GM13976 (cell line): ENCODE measurements at regions not wholly inside any gene's neighbourhood (a gene's known extent, or its start where the extent isn't known, plus 50 kb on each side); places are given as distances from the start of the nearest gene placed in this dataset.
"Not testable (repeated sequence)": the region's sequence is repeated elsewhere in the genome, so short reads cannot be mapped to it uniquely, and the experiment has no call there.

Experiments used
- DNase-seq: peaks from one replicate; pipeline ENCODE4 v3.0.0; 2012; ENCODE audit warnings: low spot score
- in situ Hi-C: fragments of 300-500 bp; cut with MboI; formaldehyde crosslinking; loops from one replicate; pipeline ENCODE4 v1.12.0; 2022; ENCODE audit warnings: low sequenced_read_pairs, mixed read lengths, inconsistent platforms; ENCODE audit not compliant: unreplicated experiment
- TF ChIP-seq, protein P1 (sequence below): IDR thresholded peaks from 2 replicates; pipeline ENCODE4 v1.5.1; 2012; ENCODE audit warnings: borderline replicate concordance, mild to moderate bottlenecking; ENCODE audit not compliant: insufficient read depth; ENCODE audit errors: extremely low read depth, missing control alignments, control extremely low read depth

DNA sequence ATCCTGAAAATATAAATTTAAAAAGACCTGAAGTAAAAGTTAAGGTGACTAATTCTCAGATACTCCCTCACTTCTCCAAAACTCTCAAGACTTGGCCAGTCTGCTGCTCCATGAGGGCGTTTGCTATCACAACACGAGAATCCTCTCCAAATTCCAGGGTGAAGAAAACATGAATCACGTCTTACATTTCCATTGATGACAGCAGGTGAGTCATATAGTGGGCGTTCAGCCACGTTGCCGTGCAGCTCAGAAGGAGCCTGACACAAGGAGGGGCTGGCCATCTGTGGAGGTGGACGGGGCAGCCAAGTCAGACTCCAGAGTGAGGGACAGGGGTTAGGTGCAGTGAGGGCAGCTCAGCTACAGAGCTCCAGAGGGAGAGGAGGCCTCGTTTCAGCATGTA lies 555.1 kb upstream of the ADAMTS16 start:
- in situ Hi-C loops, result no loop called here
- TF ChIP-seq, protein P1, sequence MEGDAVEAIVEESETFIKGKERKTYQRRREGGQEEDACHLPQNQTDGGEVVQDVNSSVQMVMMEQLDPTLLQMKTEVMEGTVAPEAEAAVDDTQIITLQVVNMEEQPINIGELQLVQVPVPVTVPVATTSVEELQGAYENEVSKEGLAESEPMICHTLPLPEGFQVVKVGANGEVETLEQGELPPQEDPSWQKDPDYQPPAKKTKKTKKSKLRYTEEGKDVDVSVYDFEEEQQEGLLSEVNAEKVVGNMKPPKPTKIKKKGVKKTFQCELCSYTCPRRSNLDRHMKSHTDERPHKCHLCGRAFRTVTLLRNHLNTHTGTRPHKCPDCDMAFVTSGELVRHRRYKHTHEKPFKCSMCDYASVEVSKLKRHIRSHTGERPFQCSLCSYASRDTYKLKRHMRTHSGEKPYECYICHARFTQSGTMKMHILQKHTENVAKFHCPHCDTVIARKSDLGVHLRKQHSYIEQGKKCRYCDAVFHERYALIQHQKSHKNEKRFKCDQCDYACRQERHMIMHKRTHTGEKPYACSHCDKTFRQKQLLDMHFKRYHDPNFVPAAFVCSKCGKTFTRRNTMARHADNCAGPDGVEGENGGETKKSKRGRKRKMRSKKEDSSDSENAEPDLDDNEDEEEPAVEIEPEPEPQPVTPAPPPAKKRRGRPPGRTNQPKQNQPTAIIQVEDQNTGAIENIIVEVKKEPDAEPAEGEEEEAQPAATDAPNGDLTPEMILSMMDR, result no peak
- DNase-seq, result no peak

DNA sequence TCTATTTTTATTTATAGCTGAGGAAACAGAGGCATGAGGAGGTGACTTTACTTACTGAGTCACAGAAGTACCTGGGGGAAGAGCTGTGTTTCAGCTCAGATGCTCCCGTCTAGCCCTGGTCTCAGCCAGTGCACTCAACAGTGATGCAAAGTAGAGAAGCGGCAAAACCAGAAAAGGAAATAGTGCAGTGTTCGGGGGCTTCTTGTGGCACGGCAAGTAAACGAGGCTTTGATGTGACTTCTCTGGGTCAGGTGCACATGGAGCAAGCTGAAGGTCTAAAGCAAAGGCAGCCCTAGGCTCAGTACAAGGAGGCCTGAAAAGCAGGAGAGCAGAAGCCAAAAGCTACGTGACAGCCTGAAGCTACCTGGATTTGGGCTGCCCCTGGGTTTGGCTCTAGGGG lies 526.7 kb upstream of the ADAMTS16 start:
- in situ Hi-C loops, result no loop called here
- TF ChIP-seq, protein P1, result no peak
- no peak for DNase-seq

- no peak for DNase-seq
- in situ Hi-C loops, result no loop called here
Observed at GRCh38 chr5:4614088-4614487, 526.0 kb upstream of the ADAMTS16 start.

GRCh38 chr5:4615369-4615768 lies 524.8 kb upstream of the ADAMTS16 start:
- in situ Hi-C loops, DNase-seq: not testable (repeated sequence)

More at GRCh38 chr5:4614088-4614487, 526.0 kb upstream of the ADAMTS16 start:
- TF ChIP-seq, protein P1, result no peak

DNA sequence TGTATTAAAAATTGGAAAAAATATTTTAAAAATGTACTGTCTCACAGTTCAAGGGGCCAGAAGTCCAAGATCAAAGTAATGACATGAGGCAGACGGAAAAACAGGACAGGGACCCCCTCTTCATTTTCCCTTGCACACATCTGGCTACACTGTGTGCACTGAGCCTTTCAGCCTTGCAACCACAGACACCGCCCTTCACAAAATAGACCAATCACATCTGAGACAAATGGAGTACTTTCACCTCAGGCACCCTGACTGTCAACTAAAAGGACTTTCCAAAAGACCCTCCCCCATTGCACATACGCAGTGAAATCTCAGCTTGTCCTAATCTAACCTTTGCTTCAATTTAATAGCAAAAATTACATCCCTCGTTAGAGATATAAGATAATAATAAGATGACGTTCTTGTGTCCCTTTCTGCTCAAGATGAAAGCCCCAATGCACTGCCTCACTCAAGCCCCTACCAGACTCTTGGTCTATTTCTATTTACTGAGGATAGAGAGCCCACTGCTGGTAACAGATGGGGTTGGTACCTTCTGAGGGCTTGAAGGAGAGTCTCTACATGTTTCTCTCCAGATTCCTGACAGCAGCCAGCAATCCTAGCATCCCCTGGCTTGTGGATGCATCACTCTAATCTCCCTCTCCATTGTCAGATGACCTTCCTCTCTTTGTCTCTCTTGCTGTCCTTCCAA lies 514.8 kb upstream of the ADAMTS16 start:
- in situ Hi-C loops, result no loop called here
- TF ChIP-seq, protein P1, result no peak
- DNase-seq, result no peak

- DNase-seq, result no peak
- in situ Hi-C loops, result no loop called here
- TF ChIP-seq, protein P1, result no peak
Observed at GRCh38 chr5:4627131-4627530, 513.0 kb upstream of the ADAMTS16 start.

DNA sequence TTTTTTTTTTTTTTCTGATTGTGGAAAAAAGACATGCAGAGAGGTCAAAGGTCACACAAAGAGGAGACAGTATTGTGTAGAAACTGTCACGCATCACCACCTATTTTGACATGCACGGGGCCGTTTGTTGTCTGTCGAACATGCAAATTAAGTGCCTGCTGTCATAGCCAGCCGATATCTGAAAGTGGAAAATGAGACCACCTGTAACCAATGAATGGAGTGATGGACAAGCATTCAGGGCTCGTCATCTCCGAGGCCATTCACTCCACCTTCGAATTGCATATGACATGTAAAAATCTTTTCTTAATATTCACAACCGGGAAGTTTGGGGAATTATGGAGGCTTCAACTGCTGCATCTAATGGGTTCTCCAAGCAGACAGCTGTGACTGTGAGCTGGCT lies 512.2 kb upstream of the ADAMTS16 start:
- in situ Hi-C loops, result no loop called here
- TF ChIP-seq, protein P1, result no peak
- DNase-seq, result no peak
